Suprapubic skin (tissue), 4 donors: ENCODE measurements at regions not wholly inside any gene's neighbourhood (a gene's known extent, or its start where the extent isn't known, plus 50 kb on each side); places are given as distances from the start of the nearest gene placed in this dataset.

ENCODE experiments used
- DNase-seq, 2 donors: peaks; one replicate each; pipeline ENCODE4 v3.0.0-alpha.2; 2019; ENCODE audit warnings: low spot score in 2 of 2
- H3K27ac ChIP-seq: fragments of 200-600 bp; sonication (generic); one replicate; pipeline ENCODE4 v1.5.1; 2019
- H3K27me3 ChIP-seq: fragments of 200-600 bp; sonication (generic); one replicate; pipeline ENCODE4 v1.5.1; 2019
- H3K36me3 ChIP-seq: fragments of 200-600 bp; sonication (generic); one replicate; pipeline ENCODE4 v1.5.1; 2019
- H3K4me1 ChIP-seq: fragments of 200-600 bp; sonication (generic); one replicate; pipeline ENCODE4 v1.5.1; 2019
- H3K4me3 ChIP-seq: fragments of 200-600 bp; sonication (generic); one replicate; pipeline ENCODE4 v1.5.1; 2019; ENCODE audit warnings: mild to moderate bottlenecking
- H3K9me3 ChIP-seq: fragments of 200-600 bp; sonication (generic); one replicate; pipeline ENCODE4 v1.5.1; 2019
- CTCF ChIP-seq, 2 donors: fragments of 200-600 bp in 1 of 2; fragments of 450-650 bp in 1 of 2; sonication (generic) in 1 of 2; IDR thresholded peaks; one replicate each; pipeline ENCODE4 v1.5.1; 2016 to 2019; ENCODE audit warnings: antibody characterized with exemption in 2 of 2, mild to moderate bottlenecking in 1 of 2, moderate library complexity in 1 of 2
- EP300 ChIP-seq: sonication (generic); formaldehyde crosslinking; IDR thresholded peaks from one replicate; pipeline ENCODE4 v1.6.1; 2017; ENCODE audit warnings: antibody characterized with exemption
- POLR2A ChIP-seq, 2 donors: fragments of 450-650 bp; IDR thresholded peaks; one replicate each; pipeline ENCODE4 v1.6.1; 2017; ENCODE audit warnings: antibody characterized with exemption in 2 of 2, mild to moderate bottlenecking in 2 of 2, moderate library complexity in 2 of 2
- POLR2AphosphoS5 ChIP-seq, 3 donors: sonication (generic); formaldehyde crosslinking; IDR thresholded peaks; one replicate each; pipeline ENCODE4 v1.6.1; 2017; ENCODE audit warnings: antibody characterized with exemption in 3 of 3
- WGBS: methylation state at CpG from one replicate; pipeline ENCODE4 v1.1.5; 2018; 5-methylcytosine and 5-hydroxymethylcytosine counted together

- Histone ChIP-seq H3K27me3 (peaks cover 5% of the 10 kb centered on the region), H3K4me1 (peaks cover 14% of the 10 kb centered on the region), H3K4me3 (no peak overlapping the region), H3K36me3 (no peaks in the 10 kb centered on the region), H3K9me3 (no peaks in the 10 kb centered on the region), H3K27ac (peak overlapping the region; percentile 43)
- TF ChIP-seq EP300: no peak
- 84% methylated on average over 25 of the region's 25 CpGs for WGBS
- DNase-seq: no peak
Observed at GRCh38 chr15:66852064-66852905, 150.2 kb downstream of the SMAD6 start.

GRCh38 chr15:66854012-66854965 lies 152.3 kb downstream of the SMAD6 start:
- WGBS: 84% methylated on average over 23 of the region's 23 CpGs
- TF ChIP-seq CTCF (IDR thresholded peaks at IDR 0.05) (no peak), EP300 (no peak), POLR2A (IDR thresholded peaks at IDR 0.05) (no peak), POLR2AphosphoS5 (IDR thresholded peaks at IDR 0.05) (no peak)
- H3K9me3 ChIP-seq: no peaks in the 10 kb centered on the region
- peaks cover 14% of the 10 kb centered on the region for H3K4me1 ChIP-seq
- peaks cover 5% of the 10 kb centered on the region for H3K27me3 ChIP-seq
- H3K36me3 ChIP-seq: no peaks in the 10 kb centered on the region
- no peak overlapping the region for H3K4me3 ChIP-seq
- no peak overlapping the region for H3K27ac ChIP-seq
- peak in 1 of 2 donors; percentile 67 for DNase-seq

GRCh38 chr15:66855041-66855440 lies 153.0 kb downstream of the SMAD6 start:
- no peaks in the 10 kb centered on the region for H3K9me3 ChIP-seq
- WGBS: 68% methylated on average over 1 of the region's 1 CpG
- H3K27ac ChIP-seq: no peak overlapping the region
- no peaks in the 10 kb centered on the region for H3K36me3 ChIP-seq
- H3K4me1 ChIP-seq: peaks cover 14% of the 10 kb centered on the region
- no peak for TF ChIP-seq CTCF (IDR thresholded peaks at IDR 0.05)
- no peak overlapping the region for H3K4me3 ChIP-seq
- H3K27me3 ChIP-seq: peaks cover 5% of the 10 kb centered on the region
- no peak for DNase-seq

GRCh38 chr15:66857694-66858093 lies 155.7 kb downstream of the SMAD6 start:
- peaks cover 5% of the 10 kb centered on the region for H3K27me3 ChIP-seq

More at GRCh38 chr15:66857694-66858093, 155.7 kb downstream of the SMAD6 start:
- no peak overlapping the region for H3K4me3 ChIP-seq
- H3K27ac ChIP-seq: no peak overlapping the region
- H3K36me3 ChIP-seq: no peaks in the 10 kb centered on the region
- H3K9me3 ChIP-seq: no peaks in the 10 kb centered on the region
- TF ChIP-seq POLR2AphosphoS5 (IDR thresholded peaks at IDR 0.05): no peak
- TF ChIP-seq CTCF (IDR thresholded peaks at IDR 0.05): no peak
- no peak for TF ChIP-seq POLR2A (IDR thresholded peaks at IDR 0.05)
- TF ChIP-seq EP300: no peak
- DNase-seq: no peak
- H3K4me1 ChIP-seq: peaks cover 7% of the 10 kb centered on the region
